AG04450 (cell line): ENCODE measurements at regions not wholly inside any gene's neighbourhood (a gene's known extent, or its start where the extent isn't known, plus 50 kb on each side); places are given as distances from the start of the nearest gene placed in this dataset.

Experiments used
- CTCF ChIA-PET: fragments of 300-600, 350-600 bp; formaldehyde crosslinking; extraction: SDS; loops from one replicate; lab custom pipeline; 2022; ENCODE audit warnings: antibody characterized with exemption, inconsistent platforms; lab: Charles Lee
- POLR2A ChIA-PET: fragments of 350-600 bp; formaldehyde crosslinking; extraction: SDS; loops from one replicate; lab custom pipeline; 2021; ENCODE audit warnings: antibody characterized with exemption, inconsistent platforms; lab: Yijun Ruan, JAX
- DNase-seq: peaks from one replicate; pipeline ENCODE4 v3.0.0-alpha.2; 2011; ENCODE audit warnings: low read depth, low spot score
- H3K27ac ChIP-seq: one replicate; pipeline ENCODE4 v1.5.1; 2012; ENCODE audit warnings: low read depth, low read length, control low read depth
- H3K27me3 ChIP-seq: one replicate; pipeline ENCODE4 v1.6.0; 2012; ENCODE audit warnings: low read length; ENCODE audit not compliant: control insufficient read depth, insufficient read depth
- H3K4me3 ChIP-seq: 2 replicates; pipeline ENCODE4 v1.5.1; 2011; ENCODE audit warnings: mild to moderate bottlenecking, low read depth, low read length, control low read depth
- H3K9me3 ChIP-seq: 2 replicates; pipeline ENCODE4 v1.5.1; 2012; ENCODE audit warnings: low read length; ENCODE audit not compliant: control insufficient read depth, insufficient read depth
- CTCF ChIP-seq: IDR thresholded peaks from 2 replicates; pipeline ENCODE4 v1.5.1; 2011; ENCODE audit warnings: low read depth, low read length, control low read depth, inconsistent platforms

DNA sequence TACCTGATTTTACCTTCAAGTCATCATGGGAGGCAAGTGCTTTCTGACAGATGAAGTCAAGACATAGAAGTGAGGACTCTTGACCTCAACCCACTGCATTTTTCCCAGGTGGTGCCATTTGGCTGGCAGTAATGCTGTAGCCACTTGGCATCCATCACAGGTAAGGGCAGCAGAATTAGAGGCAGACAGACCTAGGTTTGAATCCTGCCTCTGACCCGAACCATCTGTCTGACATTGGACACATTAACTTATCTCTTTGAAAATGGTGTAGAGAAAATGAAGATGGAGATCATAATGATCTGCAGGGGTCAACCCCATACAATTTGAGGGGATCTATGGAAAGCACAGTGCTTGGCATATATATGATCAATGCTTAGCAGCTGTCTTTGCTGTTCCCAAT, 505.5 kb downstream of the NPIPA7 start:
- POLR2A ChIA-PET = no interaction called here
- TF ChIP-seq CTCF = no peak
- no peaks in the 10 kb centered on the region for H3K9me3 ChIP-seq
- DNase-seq = no peak
- H3K27me3 ChIP-seq = no peaks in the 10 kb centered on the region
- H3K4me3 ChIP-seq = no peak overlapping the region
- CTCF ChIA-PET = no interaction called here
- no peak overlapping the region for H3K27ac ChIP-seq

DNA sequence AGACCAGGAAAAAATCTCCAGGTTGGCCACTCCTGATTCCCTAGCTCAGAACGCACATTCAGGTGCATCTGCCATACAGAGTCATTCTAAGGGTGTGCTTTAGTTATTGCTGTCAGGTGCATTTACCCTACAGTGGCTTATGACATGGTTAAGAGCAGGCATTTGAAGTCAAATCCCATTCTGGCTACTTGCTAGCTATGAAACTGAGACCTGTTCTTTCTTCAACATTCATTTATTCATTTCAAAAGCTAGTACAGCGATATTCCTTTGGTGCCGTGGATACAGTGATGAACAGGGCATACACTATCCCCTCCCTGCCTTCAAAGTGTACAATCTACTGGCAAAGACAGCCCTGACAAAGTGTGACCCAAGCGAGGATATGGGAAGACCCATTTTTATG, 508.3 kb downstream of the NPIPA7 start:
- CTCF ChIA-PET = no interaction called here
- Histone ChIP-seq H3K27ac (no peak overlapping the region), H3K27me3 (no peaks in the 10 kb centered on the region), H3K9me3 (no peaks in the 10 kb centered on the region), H3K4me3 (no peak overlapping the region)
- no peak for DNase-seq
- no peak for TF ChIP-seq CTCF
- POLR2A ChIA-PET = no interaction called here

DNA sequence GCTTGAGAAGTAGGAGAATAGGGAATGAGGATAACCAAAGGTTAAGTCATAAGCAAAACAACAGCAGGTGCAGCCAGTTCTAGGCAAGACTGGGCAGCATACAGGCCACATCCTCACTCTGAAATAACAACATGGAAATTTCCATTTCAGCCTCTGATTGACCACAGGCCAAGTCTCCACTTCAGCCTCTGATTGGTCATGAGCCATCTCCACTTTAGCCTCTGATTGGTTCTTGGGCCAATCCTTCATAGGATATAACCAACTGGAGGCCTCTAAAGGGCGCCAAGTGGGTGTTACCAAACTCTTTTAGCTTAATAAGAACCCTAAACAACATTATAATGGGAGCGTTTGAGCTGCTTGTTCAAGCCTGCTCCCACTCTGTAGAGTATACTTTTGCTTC, 512.0 kb downstream of the NPIPA7 start:
- ChIA-PET CTCF (no interaction called here), POLR2A (no interaction called here)
- no peaks in the 10 kb centered on the region for H3K27me3 ChIP-seq
- no peak for TF ChIP-seq CTCF
- DNase-seq = no peak
- peaks cover 4% of the 10 kb centered on the region; the same call in 1 of the 2 replicates for H3K9me3 ChIP-seq
- no peak overlapping the region for H3K4me3 ChIP-seq
- H3K27ac ChIP-seq = no peak overlapping the region

GRCh38 chr16:16904601-16905000, 525.7 kb downstream of the NPIPA7 start:
- no peak overlapping the region for H3K27ac ChIP-seq
- ChIA-PET POLR2A (no interaction called here), CTCF (no interaction called here)
- peaks cover 3% of the 10 kb centered on the region; the same call in 1 of the 2 replicates for H3K9me3 ChIP-seq
- DNase-seq = no peak
- TF ChIP-seq CTCF = no peak
- no peaks in the 10 kb centered on the region for H3K27me3 ChIP-seq
- H3K4me3 ChIP-seq = no peak overlapping the region

GRCh38 chr16:16905850-16906249, 526.9 kb downstream of the NPIPA7 start:
- TF ChIP-seq CTCF = no peak
- Histone ChIP-seq H3K9me3 (peaks cover 3% of the 10 kb centered on the region; the same call in 1 of the 2 replicates), H3K27me3 (no peaks in the 10 kb centered on the region), H3K27ac (no peak overlapping the region), H3K4me3 (no peak overlapping the region)
- ChIA-PET POLR2A (no interaction called here), CTCF (no interaction called here)
- DNase-seq = no peak
